ENCODE measurements at regions not wholly inside any gene's neighbourhood (a gene's known extent, or its start where the extent isn't known, plus 50 kb on each side); places are given as distances from the start of the nearest gene placed in this dataset.

DNA sequence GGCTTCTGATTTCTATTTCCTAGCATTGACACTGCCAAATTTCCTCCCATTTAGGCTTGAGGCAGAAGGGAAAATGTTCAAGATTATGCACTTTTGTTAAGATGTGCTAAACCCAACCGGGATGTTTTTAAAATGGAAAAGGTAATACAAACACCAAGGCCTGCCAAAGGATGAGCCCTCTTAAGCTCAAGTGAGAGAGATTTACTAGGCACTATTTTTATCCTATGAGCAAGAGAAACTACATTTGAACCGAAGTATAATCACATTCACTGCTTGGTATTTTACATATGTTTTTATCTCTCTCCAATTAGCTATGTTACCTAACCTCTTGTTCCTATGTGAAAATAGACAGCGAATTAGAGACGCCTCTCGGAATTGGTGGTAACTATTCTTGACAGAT is 295.8 kb downstream of the GABRB3 start:
- H3K36me3 ChIP-seq (replicated peaks; ENCODE audit: insufficient read depth, low read depth), result no peaks in the 10 kb centered on the region
- TF ChIP-seq EZH2phosphoT487 (IDR thresholded peaks at IDR 0.05; ENCODE audit: low read depth, severe bottlenecking, unreplicated experiment) (no peak), EZH2 (IDR thresholded peaks at IDR 0.05; ENCODE audit: borderline replicate concordance) (no peak)
- TF ChIP-seq, protein P1, sequence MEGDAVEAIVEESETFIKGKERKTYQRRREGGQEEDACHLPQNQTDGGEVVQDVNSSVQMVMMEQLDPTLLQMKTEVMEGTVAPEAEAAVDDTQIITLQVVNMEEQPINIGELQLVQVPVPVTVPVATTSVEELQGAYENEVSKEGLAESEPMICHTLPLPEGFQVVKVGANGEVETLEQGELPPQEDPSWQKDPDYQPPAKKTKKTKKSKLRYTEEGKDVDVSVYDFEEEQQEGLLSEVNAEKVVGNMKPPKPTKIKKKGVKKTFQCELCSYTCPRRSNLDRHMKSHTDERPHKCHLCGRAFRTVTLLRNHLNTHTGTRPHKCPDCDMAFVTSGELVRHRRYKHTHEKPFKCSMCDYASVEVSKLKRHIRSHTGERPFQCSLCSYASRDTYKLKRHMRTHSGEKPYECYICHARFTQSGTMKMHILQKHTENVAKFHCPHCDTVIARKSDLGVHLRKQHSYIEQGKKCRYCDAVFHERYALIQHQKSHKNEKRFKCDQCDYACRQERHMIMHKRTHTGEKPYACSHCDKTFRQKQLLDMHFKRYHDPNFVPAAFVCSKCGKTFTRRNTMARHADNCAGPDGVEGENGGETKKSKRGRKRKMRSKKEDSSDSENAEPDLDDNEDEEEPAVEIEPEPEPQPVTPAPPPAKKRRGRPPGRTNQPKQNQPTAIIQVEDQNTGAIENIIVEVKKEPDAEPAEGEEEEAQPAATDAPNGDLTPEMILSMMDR (IDR thresholded peaks at IDR 0.05; ENCODE audit: poor library complexity), result no peak
- no peak overlapping the region for H3K27ac ChIP-seq
- H3K9me3 ChIP-seq (ENCODE audit: low read depth), result no peaks in the 10 kb centered on the region
- WGBS (ENCODE audit: low lambda C conversion rate, missing lambda C conversion rate), result 92% methylated on average over 5 of the region's 5 CpGs
- no peak overlapping the region for H2AFZ ChIP-seq
- H3K27me3 ChIP-seq, result no peaks in the 10 kb centered on the region
- H3K4me3 ChIP-seq, result no peak overlapping the region
- H3K4me2 ChIP-seq, result no peak overlapping the region
- H4K20me1 ChIP-seq (ENCODE audit: insufficient read depth, poor library complexity, severe bottlenecking), result no peaks in the 10 kb centered on the region
- no peaks in the 10 kb centered on the region for H3K9me2 ChIP-seq (replicated peaks; ENCODE audit: insufficient read depth)
- H3K79me2 ChIP-seq, result no peaks in the 10 kb centered on the region
- H3K4me1 ChIP-seq (ENCODE audit: insufficient read depth), result no peaks in the 10 kb centered on the region
- no peak for DNase-seq (ENCODE audit: low spot score)

DNA sequence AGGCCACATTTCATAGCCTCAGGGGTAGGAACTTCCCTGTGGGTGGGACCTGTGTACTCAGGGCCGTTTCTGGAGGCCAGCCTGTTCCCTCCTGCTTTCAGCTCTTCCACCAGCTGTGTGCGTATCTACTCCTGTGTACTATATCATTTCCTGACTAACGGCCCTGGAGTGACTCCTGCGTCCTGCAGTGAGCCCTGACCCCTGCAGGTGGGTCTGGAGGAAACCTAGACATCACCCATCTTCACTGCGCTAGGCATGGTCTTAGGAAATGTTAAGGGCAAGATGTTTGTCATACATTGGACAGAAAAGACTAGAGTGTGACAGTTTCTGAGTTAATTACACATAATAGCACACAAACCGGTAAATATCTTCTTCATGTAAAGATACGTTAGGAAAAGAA is 297.3 kb downstream of the GABRB3 start:
- TF ChIP-seq EZH2phosphoT487 (IDR thresholded peaks at IDR 0.05; ENCODE audit: low read depth, severe bottlenecking, unreplicated experiment), result no peak
- TF ChIP-seq EZH2 (IDR thresholded peaks at IDR 0.05; ENCODE audit: borderline replicate concordance), result no peak
- TF ChIP-seq, protein P1 (IDR thresholded peaks at IDR 0.05; ENCODE audit: poor library complexity), result no peak
- Histone ChIP-seq H3K27me3 (no peaks in the 10 kb centered on the region), H4K20me1 (ENCODE audit: insufficient read depth, poor library complexity, severe bottlenecking) (no peaks in the 10 kb centered on the region), H3K4me2 (no peak overlapping the region), H3K4me3 (no peak overlapping the region), H2AFZ (no peak overlapping the region), H3K27ac (no peak overlapping the region), H3K79me2 (no peaks in the 10 kb centered on the region), H3K36me3 (replicated peaks; ENCODE audit: insufficient read depth, low read depth) (no peaks in the 10 kb centered on the region), H3K9me3 (ENCODE audit: low read depth) (no peaks in the 10 kb centered on the region), H3K9me2 (replicated peaks; ENCODE audit: insufficient read depth) (no peaks in the 10 kb centered on the region), H3K4me1 (ENCODE audit: insufficient read depth) (no peaks in the 10 kb centered on the region)
- DNase-seq (ENCODE audit: low spot score), result no peak
- WGBS (ENCODE audit: low lambda C conversion rate, missing lambda C conversion rate), result 80% methylated on average over 7 of the region's 7 CpGs

DNA sequence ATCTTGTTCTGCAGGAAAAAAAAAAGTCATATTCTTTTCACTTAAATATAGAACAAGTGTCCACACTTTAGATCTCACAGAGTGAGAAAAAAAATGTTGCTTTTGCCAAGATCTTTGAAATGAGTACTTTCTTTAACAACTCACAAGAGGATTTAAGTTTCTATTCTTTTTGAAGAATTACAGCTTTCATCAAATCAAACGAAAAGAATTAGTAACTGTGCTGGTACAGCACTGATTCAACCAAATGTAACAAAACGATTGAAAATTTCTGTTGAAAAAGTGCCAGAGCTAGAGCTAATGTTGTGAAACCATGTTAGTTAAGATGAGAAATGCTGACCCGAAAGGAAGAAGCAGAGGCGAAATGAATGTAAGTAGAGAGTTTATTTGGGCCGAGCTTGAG is 300.2 kb downstream of the GABRB3 start:
- TF ChIP-seq EZH2 (IDR thresholded peaks at IDR 0.05; ENCODE audit: borderline replicate concordance) (no peak), EZH2phosphoT487 (IDR thresholded peaks at IDR 0.05; ENCODE audit: low read depth, severe bottlenecking, unreplicated experiment) (no peak)
- TF ChIP-seq, protein P1 (IDR thresholded peaks at IDR 0.05; ENCODE audit: poor library complexity), result no peak

More for the DNA sequence above, 300.2 kb downstream of the GABRB3 start:
- no peaks in the 10 kb centered on the region for H3K9me2 ChIP-seq (replicated peaks; ENCODE audit: insufficient read depth)
- H3K27me3 ChIP-seq, result no peaks in the 10 kb centered on the region
- no peaks in the 10 kb centered on the region for H4K20me1 ChIP-seq (ENCODE audit: insufficient read depth, poor library complexity, severe bottlenecking)
- no peaks in the 10 kb centered on the region for H3K4me1 ChIP-seq (ENCODE audit: insufficient read depth)
- no peak for DNase-seq (ENCODE audit: low spot score)
- H3K27ac ChIP-seq, result no peak overlapping the region
- H3K36me3 ChIP-seq (replicated peaks; ENCODE audit: insufficient read depth, low read depth), result no peaks in the 10 kb centered on the region
- H2AFZ ChIP-seq, result no peak overlapping the region
- H3K4me3 ChIP-seq, result no peak overlapping the region
- 85% methylated on average over 5 of the region's 5 CpGs for WGBS (ENCODE audit: low lambda C conversion rate, missing lambda C conversion rate)
- H3K4me2 ChIP-seq, result no peak overlapping the region
- no peaks in the 10 kb centered on the region for H3K9me3 ChIP-seq (ENCODE audit: low read depth)
- no peaks in the 10 kb centered on the region for H3K79me2 ChIP-seq

Measured in hepatocyte (in vitro differentiated cells).